ENCODE measurements at regions not wholly inside any gene's neighbourhood (a gene's known extent, or its start where the extent isn't known, plus 50 kb on each side); places are given as distances from the start of the nearest gene placed in this dataset.

DNA sequence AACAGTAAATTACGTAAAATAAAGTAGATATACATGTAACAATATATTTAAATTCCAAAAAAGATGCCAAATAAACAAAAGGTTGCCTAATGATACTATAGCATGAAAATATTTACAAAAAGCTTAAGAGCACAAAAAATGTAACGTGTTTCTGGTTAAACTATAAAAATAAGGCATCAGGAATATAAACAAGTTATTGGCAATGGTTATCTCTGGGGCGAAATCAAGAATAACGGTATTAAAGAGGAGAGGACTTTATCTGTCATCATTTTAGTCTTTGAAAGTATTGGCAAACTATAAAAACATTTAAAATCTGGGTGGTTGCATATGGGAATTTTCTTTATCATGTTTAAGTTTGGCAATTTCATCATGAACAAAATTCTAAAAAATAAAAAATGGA is 1599.2 kb downstream of the MAT2B start:
- TF ChIP-seq CTCF (IDR thresholded peaks at IDR 0.05): no peak
- TF ChIP-seq POLR2A (IDR thresholded peaks at IDR 0.05): no peak
